GM18951 (cell line): ENCODE measurements at regions not wholly inside any gene's neighbourhood (a gene's known extent, or its start where the extent isn't known, plus 50 kb on each side); places are given as distances from the start of the nearest gene placed in this dataset.

Source experiments
- POLR2A ChIP-seq: IDR thresholded peaks from 4 replicates; pipeline ENCODE4 v1.6.1; 2011; ENCODE audit warnings: mild to moderate bottlenecking; ENCODE audit not compliant: insufficient read length, insufficient read depth; ENCODE audit errors: extremely low read depth
- in situ Hi-C: fragments of 300-500 bp; cut with MboI; formaldehyde crosslinking; loops from one replicate; pipeline ENCODE4 v1.12.0; 2022; ENCODE audit warnings: low sequenced_read_pairs, mixed read lengths, inconsistent platforms; ENCODE audit not compliant: unreplicated experiment

GRCh38 chrX:139222511-139223200 is 307.9 kb upstream of the F9 start:
- TF ChIP-seq POLR2A: no peak
- in situ Hi-C loops: no loop called here

GRCh38 chrX:139213241-139213709 is 317.3 kb upstream of the F9 start:
- no peak for TF ChIP-seq POLR2A
- in situ Hi-C loops: no loop called here

- TF ChIP-seq POLR2A: no peak
- in situ Hi-C loops: no loop called here
Observed at GRCh38 chrX:139211568-139212182, 318.9 kb upstream of the F9 start.

- no peak for TF ChIP-seq POLR2A
Observed at GRCh38 chrX:139209342-139209741, 321.2 kb upstream of the F9 start.

GRCh38 chrX:139207655-139208054 is 322.9 kb upstream of the F9 start:
- TF ChIP-seq POLR2A: no peak
- in situ Hi-C loops: no loop called here

More at GRCh38 chrX:139209342-139209741, 321.2 kb upstream of the F9 start:
- in situ Hi-C loops: no loop called here

- TF ChIP-seq POLR2A: no peak
- in situ Hi-C loops: no loop called here
Observed at GRCh38 chrX:139206914-139207313, 323.6 kb upstream of the F9 start.

- in situ Hi-C loops: no loop called here
- TF ChIP-seq POLR2A: no peak
Observed at GRCh38 chrX:139204898-139205667, 325.5 kb upstream of the F9 start.

GRCh38 chrX:139204571-139204897 is 326.0 kb upstream of the F9 start:
- in situ Hi-C loops: no loop called here
- TF ChIP-seq POLR2A: no peak

GRCh38 chrX:139203651-139204570 is 326.6 kb upstream of the F9 start:
- in situ Hi-C loops: no loop called here
- no peak for TF ChIP-seq POLR2A

GRCh38 chrX:139202742-139203420 is 327.7 kb upstream of the F9 start:
- TF ChIP-seq POLR2A: no peak
- in situ Hi-C loops: no loop called here

- in situ Hi-C loops: no loop called here
- no peak for TF ChIP-seq POLR2A
Observed at GRCh38 chrX:139201924-139202323, 328.6 kb upstream of the F9 start.

GRCh38 chrX:139200793-139201192 is 329.7 kb upstream of the F9 start:
- TF ChIP-seq POLR2A: no peak
- in situ Hi-C loops: no loop called here

GRCh38 chrX:139200346-139200745 is 330.2 kb upstream of the F9 start:
- in situ Hi-C loops: no loop called here
- no peak for TF ChIP-seq POLR2A

GRCh38 chrX:139199933-139200332 is 330.6 kb upstream of the F9 start:
- no peak for TF ChIP-seq POLR2A
- in situ Hi-C loops: no loop called here
